ENCODE measurements at regions not wholly inside any gene's neighbourhood (a gene's known extent, or its start where the extent isn't known, plus 50 kb on each side); places are given as distances from the start of the nearest gene placed in this dataset.
"Not testable (repeated sequence)": the region's sequence is repeated elsewhere in the genome, so short reads cannot be mapped to it uniquely, and the experiment has no call there.

- no peak for DNase-seq
These were observed 83.7 kb upstream of the WDR72 start for GRCh38 chr15:53843166-53843565.

- no peak for DNase-seq
These were observed 82.2 kb upstream of the WDR72 start for GRCh38 chr15:53841651-53842050.

GRCh38 chr15:53840681-53841080 is 81.2 kb upstream of the WDR72 start:
- DNase-seq, result no peak

- DNase-seq, result no peak
These were observed 77.8 kb upstream of the WDR72 start for GRCh38 chr15:53837263-53837662.

GRCh38 chr15:53836618-53837017 is 77.2 kb upstream of the WDR72 start:
- no peak for DNase-seq

- DNase-seq, result no peak
These were observed 75.8 kb upstream of the WDR72 start for GRCh38 chr15:53835309-53835708.

GRCh38 chr15:53834214-53834613 is 74.8 kb upstream of the WDR72 start:
- DNase-seq, result no peak

GRCh38 chr15:53833134-53833624 is 73.7 kb upstream of the WDR72 start:
- no peak for DNase-seq

- no peak for DNase-seq
These were observed 72.7 kb upstream of the WDR72 start for GRCh38 chr15:53831907-53832770.

GRCh38 chr15:53830707-53831386 is 71.4 kb upstream of the WDR72 start:
- DNase-seq, result no peak

GRCh38 chr15:53829923-53830459 is 70.5 kb upstream of the WDR72 start:
- DNase-seq, result no peak

GRCh38 chr15:53829471-53829870 is 70.0 kb upstream of the WDR72 start:
- DNase-seq, result no peak

GRCh38 chr15:53827355-53827754 is 67.9 kb upstream of the WDR72 start:
- no peak for DNase-seq

- DNase-seq, result peak; percentile 10
These were observed 52.1 kb upstream of the WDR72 start for GRCh38 chr15:53811530-53811929.

GRCh38 chr15:53810306-53810705 is 50.8 kb upstream of the WDR72 start:
- DNase-seq, result not testable (repeated sequence)
